A549 (cell line): ENCODE measurements at regions not wholly inside any gene's neighbourhood (a gene's known extent, or its start where the extent isn't known, plus 50 kb on each side); places are given as distances from the start of the nearest gene placed in this dataset.

Experiments
- CBX8 ChIP-seq: fragments of 200-600 bp; sonication (generic); IDR thresholded peaks from 2 replicates; pipeline ENCODE4 v1.6.1; 2016
- CHD2 ChIP-seq: fragments of 150-350 bp; IDR thresholded peaks from 2 replicates; pipeline ENCODE4 v1.6.1; 2014; ENCODE audit warnings: low read length; ENCODE audit not compliant: partially characterized antibody
- KDM5A ChIP-seq: fragments of 200-600 bp; sonication (generic); IDR thresholded peaks from 2 replicates; pipeline ENCODE4 v1.6.1; 2016; ENCODE audit warnings: antibody characterized with exemption, mild to moderate bottlenecking
- MAFK ChIP-seq: fragments of 450-650 bp; IDR thresholded peaks from 2 replicates; pipeline ENCODE4 v1.6.1; 2014; ENCODE audit not compliant: partially characterized antibody
- POLR2A ChIP-seq: IDR thresholded peaks from 2 replicates; pipeline ENCODE4 v1.6.1; 2012; ENCODE audit warnings: mild to moderate bottlenecking, low read length
- RCOR1 ChIP-seq: fragments of 150-350 bp; IDR thresholded peaks from 2 replicates; pipeline ENCODE4 v1.6.1; 2014; ENCODE audit warnings: antibody characterized with exemption, low read length, low read depth
- TF ChIP-seq, protein P1 (sequence below): fragments of 150-350 bp; IDR thresholded peaks from 2 replicates; pipeline ENCODE4 v1.6.1; 2014; ENCODE audit warnings: low read depth, mild to moderate bottlenecking, low read length
- TF ChIP-seq, protein P2 (sequence below): fragments of 250-450 bp; sonication (Bioruptor Pico); IDR thresholded peaks from 2 replicates; pipeline ENCODE4 v1.5.0; 2021; ENCODE audit warnings: mild to moderate bottlenecking, moderate library complexity, borderline replicate concordance
- TF ChIP-seq, protein P3 (sequence below): fragments of >200 bp; sonication (Bioruptor Twin); formaldehyde crosslinking; IDR thresholded peaks from 3 replicates; pipeline ENCODE4 v1.5.1; 2016
- TF ChIP-seq, protein P4 (sequence below): fragments of 200-600 bp; sonication (generic); IDR thresholded peaks from 2 replicates; pipeline ENCODE4 v1.6.1; 2016; ENCODE audit warnings: antibody characterized with exemption, mild to moderate bottlenecking, moderate library complexity

DNA sequence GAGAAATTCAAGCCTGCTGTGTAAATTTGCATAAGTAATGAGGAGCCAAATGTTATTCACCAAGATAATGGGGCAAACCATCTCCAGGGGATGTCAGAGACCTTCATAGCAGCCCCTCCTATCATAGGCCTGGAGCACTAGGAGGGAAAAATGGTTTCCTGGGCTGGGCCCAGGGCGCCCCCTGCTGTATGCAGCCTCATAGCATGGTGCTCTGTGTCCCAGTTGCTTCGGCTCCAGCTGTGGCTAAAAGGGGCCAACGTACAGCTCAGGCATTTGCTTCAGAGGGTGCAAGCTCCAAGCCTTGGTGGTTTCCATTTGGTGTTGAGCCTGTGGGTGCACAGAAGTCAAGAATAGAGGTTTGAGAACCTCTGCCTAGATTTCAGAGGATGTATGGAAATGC, 859.3 kb downstream of the RPA4 start:
- TF ChIP-seq, protein P1, sequence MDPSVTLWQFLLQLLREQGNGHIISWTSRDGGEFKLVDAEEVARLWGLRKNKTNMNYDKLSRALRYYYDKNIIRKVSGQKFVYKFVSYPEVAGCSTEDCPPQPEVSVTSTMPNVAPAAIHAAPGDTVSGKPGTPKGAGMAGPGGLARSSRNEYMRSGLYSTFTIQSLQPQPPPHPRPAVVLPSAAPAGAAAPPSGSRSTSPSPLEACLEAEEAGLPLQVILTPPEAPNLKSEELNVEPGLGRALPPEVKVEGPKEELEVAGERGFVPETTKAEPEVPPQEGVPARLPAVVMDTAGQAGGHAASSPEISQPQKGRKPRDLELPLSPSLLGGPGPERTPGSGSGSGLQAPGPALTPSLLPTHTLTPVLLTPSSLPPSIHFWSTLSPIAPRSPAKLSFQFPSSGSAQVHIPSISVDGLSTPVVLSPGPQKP, result no peak
- TF ChIP-seq, protein P2, sequence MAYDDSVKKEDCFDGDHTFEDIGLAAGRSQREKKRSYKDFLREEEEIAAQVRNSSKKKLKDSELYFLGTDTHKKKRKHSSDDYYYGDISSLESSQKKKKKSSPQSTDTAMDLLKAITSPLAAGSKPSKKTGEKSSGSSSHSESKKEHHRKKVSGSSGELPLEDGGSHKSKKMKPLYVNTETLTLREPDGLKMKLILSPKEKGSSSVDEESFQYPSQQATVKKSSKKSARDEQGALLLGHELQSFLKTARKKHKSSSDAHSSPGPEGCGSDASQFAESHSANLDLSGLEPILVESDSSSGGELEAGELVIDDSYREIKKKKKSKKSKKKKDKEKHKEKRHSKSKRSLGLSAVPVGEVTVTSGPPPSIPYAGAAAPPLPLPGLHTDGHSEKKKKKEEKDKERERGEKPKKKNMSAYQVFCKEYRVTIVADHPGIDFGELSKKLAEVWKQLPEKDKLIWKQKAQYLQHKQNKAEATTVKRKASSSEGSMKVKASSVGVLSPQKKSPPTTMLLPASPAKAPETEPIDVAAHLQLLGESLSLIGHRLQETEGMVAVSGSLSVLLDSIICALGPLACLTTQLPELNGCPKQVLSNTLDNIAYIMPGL (CRISPR knock-in tag), result no peak
- TF ChIP-seq KDM5A, result no peak
- no peak for TF ChIP-seq RCOR1
- TF ChIP-seq CHD2, result no peak
- TF ChIP-seq, protein P3, sequence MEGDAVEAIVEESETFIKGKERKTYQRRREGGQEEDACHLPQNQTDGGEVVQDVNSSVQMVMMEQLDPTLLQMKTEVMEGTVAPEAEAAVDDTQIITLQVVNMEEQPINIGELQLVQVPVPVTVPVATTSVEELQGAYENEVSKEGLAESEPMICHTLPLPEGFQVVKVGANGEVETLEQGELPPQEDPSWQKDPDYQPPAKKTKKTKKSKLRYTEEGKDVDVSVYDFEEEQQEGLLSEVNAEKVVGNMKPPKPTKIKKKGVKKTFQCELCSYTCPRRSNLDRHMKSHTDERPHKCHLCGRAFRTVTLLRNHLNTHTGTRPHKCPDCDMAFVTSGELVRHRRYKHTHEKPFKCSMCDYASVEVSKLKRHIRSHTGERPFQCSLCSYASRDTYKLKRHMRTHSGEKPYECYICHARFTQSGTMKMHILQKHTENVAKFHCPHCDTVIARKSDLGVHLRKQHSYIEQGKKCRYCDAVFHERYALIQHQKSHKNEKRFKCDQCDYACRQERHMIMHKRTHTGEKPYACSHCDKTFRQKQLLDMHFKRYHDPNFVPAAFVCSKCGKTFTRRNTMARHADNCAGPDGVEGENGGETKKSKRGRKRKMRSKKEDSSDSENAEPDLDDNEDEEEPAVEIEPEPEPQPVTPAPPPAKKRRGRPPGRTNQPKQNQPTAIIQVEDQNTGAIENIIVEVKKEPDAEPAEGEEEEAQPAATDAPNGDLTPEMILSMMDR, result no peak
- TF ChIP-seq CBX8, result no peak
- TF ChIP-seq MAFK, result no peak
- TF ChIP-seq POLR2A, result no peak
- TF ChIP-seq, protein P4, sequence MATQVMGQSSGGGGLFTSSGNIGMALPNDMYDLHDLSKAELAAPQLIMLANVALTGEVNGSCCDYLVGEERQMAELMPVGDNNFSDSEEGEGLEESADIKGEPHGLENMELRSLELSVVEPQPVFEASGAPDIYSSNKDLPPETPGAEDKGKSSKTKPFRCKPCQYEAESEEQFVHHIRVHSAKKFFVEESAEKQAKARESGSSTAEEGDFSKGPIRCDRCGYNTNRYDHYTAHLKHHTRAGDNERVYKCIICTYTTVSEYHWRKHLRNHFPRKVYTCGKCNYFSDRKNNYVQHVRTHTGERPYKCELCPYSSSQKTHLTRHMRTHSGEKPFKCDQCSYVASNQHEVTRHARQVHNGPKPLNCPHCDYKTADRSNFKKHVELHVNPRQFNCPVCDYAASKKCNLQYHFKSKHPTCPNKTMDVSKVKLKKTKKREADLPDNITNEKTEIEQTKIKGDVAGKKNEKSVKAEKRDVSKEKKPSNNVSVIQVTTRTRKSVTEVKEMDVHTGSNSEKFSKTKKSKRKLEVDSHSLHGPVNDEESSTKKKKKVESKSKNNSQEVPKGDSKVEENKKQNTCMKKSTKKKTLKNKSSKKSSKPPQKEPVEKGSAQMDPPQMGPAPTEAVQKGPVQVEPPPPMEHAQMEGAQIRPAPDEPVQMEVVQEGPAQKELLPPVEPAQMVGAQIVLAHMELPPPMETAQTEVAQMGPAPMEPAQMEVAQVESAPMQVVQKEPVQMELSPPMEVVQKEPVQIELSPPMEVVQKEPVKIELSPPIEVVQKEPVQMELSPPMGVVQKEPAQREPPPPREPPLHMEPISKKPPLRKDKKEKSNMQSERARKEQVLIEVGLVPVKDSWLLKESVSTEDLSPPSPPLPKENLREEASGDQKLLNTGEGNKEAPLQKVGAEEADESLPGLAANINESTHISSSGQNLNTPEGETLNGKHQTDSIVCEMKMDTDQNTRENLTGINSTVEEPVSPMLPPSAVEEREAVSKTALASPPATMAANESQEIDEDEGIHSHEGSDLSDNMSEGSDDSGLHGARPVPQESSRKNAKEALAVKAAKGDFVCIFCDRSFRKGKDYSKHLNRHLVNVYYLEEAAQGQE, result no peak
